Esophagus muscularis mucosa (tissue), 4 donors: ENCODE measurements at regions not wholly inside any gene's neighbourhood (a gene's known extent, or its start where the extent isn't known, plus 50 kb on each side); places are given as distances from the start of the nearest gene placed in this dataset.

Experiments used
- DNase-seq: peaks from one replicate; pipeline ENCODE4 v3.0.0-alpha.2; 2017; ENCODE audit errors: extremely low spot score
- H3K27ac ChIP-seq, 4 donors: fragments of 200-600 bp; sonication (generic); replicated peaks in 1 of 4; 1 replicate in 3 of 4; 2 replicates in 1 of 4; pipeline ENCODE4 v1.5.1; 2016 to 2019; ENCODE audit warnings: mild to moderate bottlenecking in 1 of 4
- H3K27me3 ChIP-seq, 4 donors: fragments of 200-600 bp; sonication (generic); one replicate each; pipeline versions ENCODE4 v1.5.1 to v1.6.0; 2016 to 2019
- H3K36me3 ChIP-seq, 4 donors: fragments of 200-600 bp; sonication (generic); one replicate each; pipeline ENCODE4 v1.5.1; 2016 to 2019
- H3K4me1 ChIP-seq, 4 donors: fragments of 200-600 bp; sonication (generic); one replicate each; pipeline ENCODE4 v1.5.1; 2016 to 2019
- H3K4me3 ChIP-seq, 4 donors: fragments of 200-600 bp; sonication (generic); 1 replicate in 2 of 4; 2 replicates in 2 of 4; pipeline ENCODE4 v1.5.1; 2016 to 2019; ENCODE audit warnings: mild to moderate bottlenecking in 4 of 4, moderate library complexity in 1 of 4
- H3K9me3 ChIP-seq, 4 donors: fragments of 200-600 bp; sonication (generic); 1 replicate in 3 of 4; 2 replicates in 1 of 4; pipeline ENCODE4 v1.5.1; 2016 to 2019
- CTCF ChIP-seq, 3 experiments: fragments of 200-600 bp in 2 of 3; fragments of 450-650 bp in 1 of 3; sonication (generic) in 2 of 3; IDR thresholded peaks; one replicate each; pipeline ENCODE4 v1.5.1; 2017 to 2019; ENCODE audit warnings: antibody characterized with exemption in 3 of 3, mild to moderate bottlenecking in 2 of 3, moderate library complexity in 1 of 3
- EP300 ChIP-seq: sonication (generic); formaldehyde crosslinking; IDR thresholded peaks from one replicate; pipeline ENCODE4 v1.6.1; 2017; ENCODE audit warnings: antibody characterized with exemption
- POLR2A ChIP-seq: fragments of 450-650 bp; IDR thresholded peaks from one replicate; pipeline ENCODE4 v1.6.1; 2017; ENCODE audit warnings: antibody characterized with exemption, moderate library complexity, mild to moderate bottlenecking, low read depth
- POLR2AphosphoS5 ChIP-seq, 2 donors: sonication (generic); formaldehyde crosslinking; IDR thresholded peaks; one replicate each; pipeline ENCODE4 v1.6.1; 2017; ENCODE audit warnings: antibody characterized with exemption in 2 of 2
- WGBS: methylation state at CpG from one replicate; pipeline ENCODE4 v1.1.5; 2018; 5-methylcytosine and 5-hydroxymethylcytosine counted together
- intact Hi-C: fragments of 100-400 bp; cut with DNase I; formaldehyde crosslinking; loops from one replicate; pipeline ENCODE4 v1.15.1; 2023

- Histone ChIP-seq H3K27me3 (no peaks in the 10 kb centered on the region), H3K4me3 (no peak overlapping the region), H3K4me1 (no peaks in the 10 kb centered on the region), H3K36me3 (no peaks in the 10 kb centered on the region), H3K9me3 (peaks cover 0 to 4% (median 0%) of the 10 kb centered on the region in 4 donors), H3K27ac (no peak overlapping the region)
- TF ChIP-seq POLR2AphosphoS5 (IDR thresholded peaks at IDR 0.05): no peak
- no peak for TF ChIP-seq EP300
- TF ChIP-seq CTCF (IDR thresholded peaks at IDR 0.05): no peak
- no peak for TF ChIP-seq POLR2A
- DNase-seq: no peak
- intact Hi-C loops: no loop called here
Observed at GRCh38 chr4:63558709-63559108, 850.5 kb downstream of the TECRL start.

DNA sequence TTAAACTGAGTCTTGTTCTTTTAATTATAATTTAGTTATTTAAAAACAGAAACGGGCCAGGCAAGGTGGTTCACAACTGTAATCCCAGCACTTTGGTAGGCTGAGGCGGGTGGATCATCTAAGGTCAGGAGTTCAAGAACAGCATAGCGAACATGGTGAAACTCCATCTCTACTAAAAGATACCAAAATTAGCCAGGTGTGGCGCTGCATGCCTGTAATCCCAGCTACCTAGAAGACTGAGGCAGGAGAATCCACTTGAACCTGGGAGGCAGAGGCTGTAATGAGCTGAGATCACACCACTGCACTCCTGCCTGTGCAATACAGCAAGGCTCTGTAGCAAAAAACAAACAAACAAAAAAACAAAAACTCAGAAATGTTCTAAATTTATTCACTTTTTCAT is 852.9 kb downstream of the TECRL start:
- H3K4me1 ChIP-seq: no peaks in the 10 kb centered on the region
- H3K27me3 ChIP-seq: no peaks in the 10 kb centered on the region
- H3K36me3 ChIP-seq: no peaks in the 10 kb centered on the region
- no peak overlapping the region for H3K27ac ChIP-seq
- 69% methylated on average over 4 of the region's 4 CpGs for WGBS
- H3K9me3 ChIP-seq: peaks cover 0 to 4% (median 0%) of the 10 kb centered on the region in 4 donors
- no peak for TF ChIP-seq EP300
- no peak for TF ChIP-seq CTCF (IDR thresholded peaks at IDR 0.05)
- TF ChIP-seq POLR2A: no peak
- no peak overlapping the region for H3K4me3 ChIP-seq
- intact Hi-C loops: no loop called here
- DNase-seq: no peak

DNA sequence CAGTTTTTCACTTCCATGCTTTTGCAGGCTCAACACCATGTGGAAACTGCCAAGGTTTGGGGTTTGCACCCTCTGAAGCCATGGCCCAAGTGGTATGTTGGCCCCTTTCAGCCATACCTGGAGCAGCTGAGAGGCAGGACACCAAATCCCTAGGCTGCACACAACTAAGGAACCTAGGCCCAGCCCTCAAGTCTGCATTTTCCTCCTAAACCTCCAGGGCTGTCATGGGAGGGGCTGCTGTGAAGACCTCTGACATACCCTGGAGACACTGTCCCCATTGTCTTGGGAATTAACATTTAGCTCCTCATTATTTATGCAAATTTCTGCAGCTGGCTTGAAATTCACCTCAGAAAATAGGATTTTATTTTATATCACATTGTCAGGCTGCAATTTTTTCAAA is 856.1 kb downstream of the TECRL start:
- Histone ChIP-seq H3K27me3 (no peaks in the 10 kb centered on the region), H3K4me1 (no peaks in the 10 kb centered on the region), H3K9me3 (no peaks in the 10 kb centered on the region), H3K27ac (no peak overlapping the region), H3K36me3 (no peaks in the 10 kb centered on the region), H3K4me3 (no peak overlapping the region)
- intact Hi-C loops: no loop called here
- no peak for TF ChIP-seq POLR2A
- no peak for TF ChIP-seq CTCF (IDR thresholded peaks at IDR 0.05)
- TF ChIP-seq EP300: no peak
- no peak for TF ChIP-seq POLR2AphosphoS5 (IDR thresholded peaks at IDR 0.05)
- DNase-seq: no peak

DNA sequence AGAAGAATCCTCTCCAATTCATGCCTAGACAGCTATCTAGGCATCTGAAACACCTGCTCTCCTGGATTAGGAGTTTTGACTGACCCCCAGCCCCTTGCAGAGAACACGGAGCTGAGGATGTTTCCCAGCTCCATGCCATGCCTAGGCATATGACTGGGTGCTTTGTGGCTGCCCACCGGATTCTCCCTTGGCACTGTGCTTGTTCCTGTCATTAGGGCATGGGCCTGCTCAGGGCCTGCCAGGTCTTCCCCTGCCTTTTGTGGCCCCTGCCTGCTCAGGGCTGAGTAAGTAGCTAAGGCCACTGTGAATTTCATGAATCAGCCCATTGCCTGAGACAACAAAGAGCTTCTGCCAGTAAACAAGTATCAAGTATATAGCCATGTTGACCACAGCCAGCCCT is 867.4 kb downstream of the TECRL start:
- H3K4me3 ChIP-seq: no peak overlapping the region
- no peak for DNase-seq
- 60% methylated on average over 2 of the region's 2 CpGs for WGBS
- no peaks in the 10 kb centered on the region for H3K36me3 ChIP-seq
- no peaks in the 10 kb centered on the region for H3K27me3 ChIP-seq
- TF ChIP-seq POLR2AphosphoS5 (IDR thresholded peaks at IDR 0.05) (no peak), EP300 (no peak)
- peaks cover 0 to 21% (median 7%) of the 10 kb centered on the region in 4 donors for H3K9me3 ChIP-seq
- H3K27ac ChIP-seq: no peak overlapping the region
- intact Hi-C loops: no loop called here
- H3K4me1 ChIP-seq: no peaks in the 10 kb centered on the region

DNA sequence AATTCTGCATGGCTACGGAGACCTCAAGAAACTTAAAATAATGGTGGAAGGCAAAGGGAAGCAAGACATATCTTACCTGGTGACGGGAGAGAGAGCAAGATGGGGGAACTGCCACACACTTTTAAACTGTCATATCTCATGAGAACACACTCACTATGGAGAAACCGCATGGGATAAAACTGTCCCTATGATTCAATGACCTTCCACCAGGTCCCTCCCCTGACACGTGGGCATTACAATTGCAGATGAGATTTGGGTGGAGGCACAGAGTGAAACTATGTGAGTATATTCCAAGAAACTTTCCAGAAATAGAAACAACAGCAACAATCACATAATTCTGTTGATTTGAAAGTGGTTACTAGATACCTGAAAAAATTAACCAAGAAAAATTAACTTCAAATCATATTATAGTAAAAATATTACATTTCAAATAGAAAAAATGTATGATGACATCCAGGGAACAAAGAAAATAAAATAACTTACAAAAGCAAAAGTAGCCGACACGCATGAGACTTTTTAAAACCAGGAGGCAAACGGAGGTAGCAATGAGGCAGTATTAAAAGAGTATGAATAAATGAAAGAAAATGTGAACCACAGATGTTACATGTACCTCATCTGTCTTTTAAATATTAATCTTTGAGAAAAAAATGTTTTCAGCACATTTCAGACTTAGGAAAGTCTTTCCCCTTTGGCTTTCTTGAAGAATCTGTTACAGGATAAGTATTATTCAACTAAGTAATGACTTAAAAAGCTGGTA is 879.5 kb downstream of the TECRL start:
- 57% methylated on average over 7 of the region's 7 CpGs for WGBS
- intact Hi-C loops: no loop called here
- TF ChIP-seq CTCF (IDR thresholded peaks at IDR 0.05) (no peak), POLR2AphosphoS5 (IDR thresholded peaks at IDR 0.05) (no peak), EP300 (no peak), POLR2A (no peak)
- Histone ChIP-seq H3K27me3 (no peaks in the 10 kb centered on the region), H3K27ac (no peak overlapping the region), H3K4me3 (no peak overlapping the region), H3K9me3 (no peaks in the 10 kb centered on the region), H3K4me1 (no peaks in the 10 kb centered on the region), H3K36me3 (no peaks in the 10 kb centered on the region)
- no peak for DNase-seq
